ENCODE measurements at regions not wholly inside any gene's neighbourhood (a gene's known extent, or its start where the extent isn't known, plus 50 kb on each side); places are given as distances from the start of the nearest gene placed in this dataset.

- SMC1A ChIA-PET (ENCODE audit: uncharacterized antibody, unreplicated experiment): interaction anchor here (0.6 to 1.5 kb wide), 3 partner anchors 14 to 19 kb away, joined by 3 to 4 read pairs (median 3); no protein-coding TSS in a partner anchor
- in situ Hi-C loops (cut with MboI): no loop called here
- intact Hi-C loops (cut with micrococcal nuclease; ENCODE audit: unreplicated experiment): no loop called here
- no peak overlapping the region for H3K4me3 ChIP-seq
- H3K27ac ChIP-seq (ENCODE audit: control insufficient read depth, insufficient read depth): no peak overlapping the region
- no peak overlapping the region for H2AFZ ChIP-seq (ENCODE audit: control insufficient read depth, low read depth, low read length)
- WGBS (ENCODE audit: insufficient coverage, insufficient replicate concordance, low lambda C conversion rate, missing lambda C conversion rate): 45% methylated on average over 9 of the region's 9 CpGs
- no TSS peak for BruUV-seq (replicated peaks)
- DNase-seq (ENCODE audit: low read depth, low spot score) (no peak), FAIRE-seq (no peak), ATAC-seq (no peak)
- H3K9me3 ChIP-seq (replicated peaks; ENCODE audit: control insufficient read depth, insufficient read depth, low read length): no peaks in the 10 kb centered on the region
- RAD21 ChIA-PET (ENCODE audit: unreplicated experiment): interaction anchor here (1.2 kb wide), 1 partner anchor 179 kb away, joined by 4 read pairs; no protein-coding TSS in a partner anchor
- H3K36me3 ChIP-seq (ENCODE audit: control insufficient read depth in 2 of 2, insufficient read depth in 2 of 2, low read length in 1 of 2): no peaks in the 10 kb centered on the region
- H4K20me1 ChIP-seq (ENCODE audit: control insufficient read depth, insufficient read depth): no peaks in the 10 kb centered on the region
- H3K79me2 ChIP-seq (ENCODE audit: control insufficient read depth, insufficient read depth, low read length): no peaks in the 10 kb centered on the region
- H3K4me1 ChIP-seq (ENCODE audit: control insufficient read depth, insufficient read depth, low read length): no peaks in the 10 kb centered on the region
- no peak overlapping the region for H3K4me2 ChIP-seq (ENCODE audit: control insufficient read depth, insufficient read depth)
- 0 out of 4 replicates have a peak, but pooled peaks cover 0 to 1% of the 10 kb centered on the region in 2 experiments for H3K27me3 ChIP-seq (replicated peaks in 1 of 2; ENCODE audit: control insufficient read depth in 2 of 2, insufficient read depth in 2 of 2, low read length in 1 of 2)
- no peak overlapping the region for H3K9ac ChIP-seq (ENCODE audit: control insufficient read depth, insufficient read depth, low read length)
- TF ChIP-seq BCL11A (IDR thresholded peaks at IDR 0.05; ENCODE audit: low read depth, low read length): no peak
- no peak for TF ChIP-seq PAX8 (IDR thresholded peaks at IDR 0.05)
- TF ChIP-seq, protein P1, sequence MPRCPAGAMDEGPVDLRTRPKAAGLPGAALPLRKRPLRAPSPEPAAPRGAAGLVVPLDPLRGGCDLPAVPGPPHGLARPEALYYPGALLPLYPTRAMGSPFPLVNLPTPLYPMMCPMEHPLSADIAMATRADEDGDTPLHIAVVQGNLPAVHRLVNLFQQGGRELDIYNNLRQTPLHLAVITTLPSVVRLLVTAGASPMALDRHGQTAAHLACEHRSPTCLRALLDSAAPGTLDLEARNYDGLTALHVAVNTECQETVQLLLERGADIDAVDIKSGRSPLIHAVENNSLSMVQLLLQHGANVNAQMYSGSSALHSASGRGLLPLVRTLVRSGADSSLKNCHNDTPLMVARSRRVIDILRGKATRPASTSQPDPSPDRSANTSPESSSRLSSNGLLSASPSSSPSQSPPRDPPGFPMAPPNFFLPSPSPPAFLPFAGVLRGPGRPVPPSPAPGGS (IDR thresholded peaks at IDR 0.05; ENCODE audit: borderline replicate concordance, insufficient read depth, low read depth, low read length, poor library complexity, severe bottlenecking): no peak
- no peak for TF ChIP-seq BMI1 (IDR thresholded peaks at IDR 0.05; ENCODE audit: borderline replicate concordance)
- no peak for TF ChIP-seq HCFC1 (IDR thresholded peaks at IDR 0.05; ENCODE audit: low read length)
- no peak for TF ChIP-seq PRDM15 (CRISPR knock-in tag; IDR thresholded peaks at IDR 0.05)
- TF ChIP-seq LARP7 (IDR thresholded peaks at IDR 0.05): no peak
- TF ChIP-seq, protein P2, sequence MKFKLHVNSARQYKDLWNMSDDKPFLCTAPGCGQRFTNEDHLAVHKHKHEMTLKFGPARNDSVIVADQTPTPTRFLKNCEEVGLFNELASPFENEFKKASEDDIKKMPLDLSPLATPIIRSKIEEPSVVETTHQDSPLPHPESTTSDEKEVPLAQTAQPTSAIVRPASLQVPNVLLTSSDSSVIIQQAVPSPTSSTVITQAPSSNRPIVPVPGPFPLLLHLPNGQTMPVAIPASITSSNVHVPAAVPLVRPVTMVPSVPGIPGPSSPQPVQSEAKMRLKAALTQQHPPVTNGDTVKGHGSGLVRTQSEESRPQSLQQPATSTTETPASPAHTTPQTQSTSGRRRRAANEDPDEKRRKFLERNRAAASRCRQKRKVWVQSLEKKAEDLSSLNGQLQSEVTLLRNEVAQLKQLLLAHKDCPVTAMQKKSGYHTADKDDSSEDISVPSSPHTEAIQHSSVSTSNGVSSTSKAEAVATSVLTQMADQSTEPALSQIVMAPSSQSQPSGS (IDR thresholded peaks at IDR 0.05; ENCODE audit: low read length): no peak
- TF ChIP-seq TBL1XR1 (IDR thresholded peaks at IDR 0.05; ENCODE audit: low read depth, low read length): no peak
- no peak for TF ChIP-seq POLR2A (IDR thresholded peaks at IDR 0.05; ENCODE audit: low read depth, low read length)
- TF ChIP-seq NFYA (IDR thresholded peaks at IDR 0.05; ENCODE audit: borderline replicate concordance, low read depth, low read length): no peak
- TF ChIP-seq TCF3 (IDR thresholded peaks at IDR 0.05; ENCODE audit: borderline replicate concordance, insufficient read depth, low read depth, low read length): no peak
- no peak for TF ChIP-seq JUNB (IDR thresholded peaks at IDR 0.05)
- no peak for TF ChIP-seq KDM1A (IDR thresholded peaks at IDR 0.05; ENCODE audit: borderline replicate concordance)
- no peak for TF ChIP-seq RAD21 (IDR thresholded peaks at IDR 0.05; ENCODE audit: insufficient read depth, low read depth, low read length)
- CTCF ChIA-PET: interaction anchor here (1.1 to 2.6 kb wide), 3 partner anchors 14 to 44 kb away, joined by 3 to 7 read pairs (median 4); no protein-coding TSS in a partner anchor
- POLR2A ChIA-PET: no interaction called here
Observed at GRCh38 chr11:11217289-11217928, 135.6 kb downstream of the CSNK2A3 start.
